Transverse colon (tissue), 3 donors: ENCODE measurements at regions not wholly inside any gene's neighbourhood (a gene's known extent, or its start where the extent isn't known, plus 50 kb on each side); places are given as distances from the start of the nearest gene placed in this dataset.

ENCODE experiments used
- POLR2A ChIP-seq: fragments of 450-650 bp; IDR thresholded peaks from one replicate; pipeline ENCODE4 v1.6.1; 2016; ENCODE audit warnings: antibody characterized with exemption, mild to moderate bottlenecking, moderate library complexity
- TF ChIP-seq, protein P1 (sequence below), 5 experiments: fragments of 200-600 bp in 3 of 5; fragments of 450-650 bp in 2 of 5; sonication (generic) in 3 of 5; IDR thresholded peaks; 1 replicate in 2 of 5; 2 replicates in 3 of 5; pipeline ENCODE4 v1.5.1; 2016 to 2017; ENCODE audit warnings: antibody characterized with exemption in 5 of 5, inconsistent platforms in 3 of 5, mild to moderate bottlenecking in 2 of 5, moderate library complexity in 1 of 5

DNA sequence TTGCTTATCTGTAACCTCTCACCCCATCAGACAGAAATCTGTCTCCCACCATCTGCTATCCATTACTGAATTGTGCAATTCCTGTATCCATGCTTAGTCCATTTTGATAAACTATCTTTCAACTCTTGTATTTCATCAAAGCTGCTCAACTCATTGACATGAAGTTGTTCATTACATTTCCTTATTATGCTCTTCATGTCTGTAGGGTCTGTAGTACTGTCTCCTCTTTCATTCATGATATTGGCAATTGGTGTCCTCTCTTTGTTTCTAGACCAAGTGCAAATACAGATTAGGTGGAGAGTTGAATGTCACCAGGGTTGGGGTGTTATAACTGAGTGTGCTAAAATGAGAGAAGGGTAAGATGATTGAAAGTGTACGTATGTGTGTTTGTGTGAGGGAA, 69.2 kb upstream of the ADRA2C start:
- TF ChIP-seq, protein P1, sequence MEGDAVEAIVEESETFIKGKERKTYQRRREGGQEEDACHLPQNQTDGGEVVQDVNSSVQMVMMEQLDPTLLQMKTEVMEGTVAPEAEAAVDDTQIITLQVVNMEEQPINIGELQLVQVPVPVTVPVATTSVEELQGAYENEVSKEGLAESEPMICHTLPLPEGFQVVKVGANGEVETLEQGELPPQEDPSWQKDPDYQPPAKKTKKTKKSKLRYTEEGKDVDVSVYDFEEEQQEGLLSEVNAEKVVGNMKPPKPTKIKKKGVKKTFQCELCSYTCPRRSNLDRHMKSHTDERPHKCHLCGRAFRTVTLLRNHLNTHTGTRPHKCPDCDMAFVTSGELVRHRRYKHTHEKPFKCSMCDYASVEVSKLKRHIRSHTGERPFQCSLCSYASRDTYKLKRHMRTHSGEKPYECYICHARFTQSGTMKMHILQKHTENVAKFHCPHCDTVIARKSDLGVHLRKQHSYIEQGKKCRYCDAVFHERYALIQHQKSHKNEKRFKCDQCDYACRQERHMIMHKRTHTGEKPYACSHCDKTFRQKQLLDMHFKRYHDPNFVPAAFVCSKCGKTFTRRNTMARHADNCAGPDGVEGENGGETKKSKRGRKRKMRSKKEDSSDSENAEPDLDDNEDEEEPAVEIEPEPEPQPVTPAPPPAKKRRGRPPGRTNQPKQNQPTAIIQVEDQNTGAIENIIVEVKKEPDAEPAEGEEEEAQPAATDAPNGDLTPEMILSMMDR (IDR thresholded peaks at IDR 0.05) = no peak
- TF ChIP-seq POLR2A = no peak
